Epithelial cell of proximal tubule (primary cell): ENCODE measurements at regions not wholly inside any gene's neighbourhood (a gene's known extent, or its start where the extent isn't known, plus 50 kb on each side); places are given as distances from the start of the nearest gene placed in this dataset.

Experiments
- DNase-seq: peaks from one replicate; pipeline ENCODE4 v3.0.0-alpha.2; 2011; ENCODE audit warnings: low read depth
- H3K4me3 ChIP-seq: 2 replicates; pipeline ENCODE4 v1.5.1; 2011; ENCODE audit warnings: low read depth, mild to moderate bottlenecking, low read length
- CTCF ChIP-seq: conservative IDR thresholded peaks from 2 replicates; pipeline ENCODE4 v1.5.1; 2012; ENCODE audit warnings: low read depth, mild to moderate bottlenecking, low read length

GRCh38 chr3:153437666-153438065 lies 275.6 kb downstream of the RAP2B start:
- TF ChIP-seq CTCF = no peak
- DNase-seq = no peak
- H3K4me3 ChIP-seq = no peak overlapping the region

GRCh38 chr3:153438271-153438670 lies 276.2 kb downstream of the RAP2B start:
- H3K4me3 ChIP-seq = no peak overlapping the region
- TF ChIP-seq CTCF = no peak
- no peak for DNase-seq

DNA sequence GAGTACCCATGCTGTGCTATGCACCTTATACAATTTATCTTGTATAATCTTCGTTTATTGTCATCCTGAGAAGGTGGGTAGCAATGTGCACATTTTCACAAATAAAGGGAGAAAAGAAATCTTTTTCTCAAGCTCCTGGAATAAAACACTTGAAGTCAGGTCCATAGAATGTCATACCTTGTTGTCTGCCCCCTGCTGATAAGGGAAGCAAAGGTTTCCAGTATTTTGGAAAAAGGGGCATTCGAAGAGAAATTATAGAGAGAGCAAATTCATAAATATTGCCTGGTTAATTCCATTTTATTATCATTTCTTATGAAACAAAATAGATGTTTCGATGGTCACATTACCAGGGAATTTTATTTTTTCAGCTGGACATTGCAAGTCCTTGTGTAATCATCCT lies 277.8 kb downstream of the RAP2B start:
- H3K4me3 ChIP-seq = no peak overlapping the region
- DNase-seq = no peak
- peak; percentile 46 for TF ChIP-seq CTCF

GRCh38 chr3:153440311-153440710 lies 278.3 kb downstream of the RAP2B start:
- no peak for DNase-seq
- no peak for TF ChIP-seq CTCF
- H3K4me3 ChIP-seq = no peak overlapping the region

GRCh38 chr3:153442386-153442785 lies 280.4 kb downstream of the RAP2B start:
- no peak overlapping the region for H3K4me3 ChIP-seq
- no peak for TF ChIP-seq CTCF
- DNase-seq = no peak

GRCh38 chr3:153442799-153443487 lies 280.9 kb downstream of the RAP2B start:
- no peak overlapping the region for H3K4me3 ChIP-seq
- DNase-seq = no peak
- TF ChIP-seq CTCF = no peak

GRCh38 chr3:153443961-153444360 lies 281.9 kb downstream of the RAP2B start:
- TF ChIP-seq CTCF = peak; percentile 41
- DNase-seq = no peak
- no peak overlapping the region for H3K4me3 ChIP-seq
